Mucosa of stomach (tissue), 1 donor: ENCODE measurements at regions not wholly inside any gene's neighbourhood (a gene's known extent, or its start where the extent isn't known, plus 50 kb on each side); places are given as distances from the start of the nearest gene placed in this dataset.
A peak's percentile ranks its signal among the peaks of the same experiment; 100 is the strongest.

ENCODE experiments used
- H3K27me3 ChIP-seq: one replicate; pipeline ENCODE4 v1.7.0; 2013; ENCODE audit warnings: mild to moderate bottlenecking, low read length; ENCODE audit not compliant: control insufficient read depth, insufficient read depth
- H3K36me3 ChIP-seq: one replicate; pipeline ENCODE4 v1.7.0; 2013; ENCODE audit warnings: low read length; ENCODE audit not compliant: control insufficient read depth, insufficient read depth
- H3K4me1 ChIP-seq: one replicate; pipeline ENCODE4 v1.7.0; 2013; ENCODE audit warnings: mild to moderate bottlenecking, low read length; ENCODE audit not compliant: control insufficient read depth, insufficient read depth
- H3K4me3 ChIP-seq: one replicate; pipeline ENCODE4 v1.7.0; 2013; ENCODE audit warnings: low read length
- H3K9ac ChIP-seq: one replicate; pipeline ENCODE4 v1.7.0; 2013; ENCODE audit warnings: mild to moderate bottlenecking, low read length, moderate library complexity
- H3K9me3 ChIP-seq: one replicate; pipeline ENCODE4 v1.7.0; 2013; ENCODE audit warnings: mild to moderate bottlenecking, low read length, moderate library complexity; ENCODE audit not compliant: control insufficient read depth
- donor health status: Pancreatic carcinoma.

- Histone ChIP-seq H3K27me3 (no peaks in the 10 kb centered on the region), H3K9ac (peak overlapping the region; percentile 51), H3K4me1 (peaks cover 40% of the 10 kb centered on the region), H3K36me3 (no peaks in the 10 kb centered on the region), H3K4me3 (no peak overlapping the region), H3K9me3 (no peaks in the 10 kb centered on the region)
Measured at GRCh38 chr2:105454801-105455485, 56.1 kb upstream of the FHL2 start.

DNA sequence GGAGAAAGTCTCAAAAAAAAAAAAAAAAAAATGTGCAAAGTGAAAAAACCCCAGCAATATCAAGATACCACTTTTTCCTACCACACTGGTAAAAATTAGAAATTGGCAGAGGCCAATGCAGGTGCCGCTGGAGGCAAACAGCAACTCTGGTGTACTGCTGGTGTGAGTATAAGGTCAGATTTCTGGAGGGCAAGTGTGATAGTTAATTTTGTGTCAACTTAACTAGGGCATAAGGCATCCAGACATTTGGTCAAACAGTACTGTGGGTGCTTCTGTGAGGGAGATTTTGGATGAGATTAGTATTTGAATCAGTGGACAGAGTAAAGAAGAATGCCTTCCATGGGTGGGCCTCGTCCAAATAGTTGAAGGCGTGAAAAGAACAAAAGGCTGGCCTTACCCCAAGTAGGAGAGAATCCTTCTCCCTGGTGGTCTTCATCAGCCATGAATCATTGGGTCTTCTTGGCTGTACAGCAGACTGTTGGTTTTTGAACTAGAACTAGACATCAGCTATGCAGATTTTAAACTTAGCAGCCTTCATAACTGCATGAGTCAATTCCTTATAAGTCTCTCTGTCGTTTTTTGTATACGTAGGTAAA is 52.8 kb upstream of the FHL2 start:
- no peaks in the 10 kb centered on the region for H3K36me3 ChIP-seq
- no peaks in the 10 kb centered on the region for H3K27me3 ChIP-seq
- no peak overlapping the region for H3K9ac ChIP-seq
- H3K9me3 ChIP-seq, result no peaks in the 10 kb centered on the region
- H3K4me3 ChIP-seq, result no peak overlapping the region
- peaks cover 63% of the 10 kb centered on the region for H3K4me1 ChIP-seq

DNA sequence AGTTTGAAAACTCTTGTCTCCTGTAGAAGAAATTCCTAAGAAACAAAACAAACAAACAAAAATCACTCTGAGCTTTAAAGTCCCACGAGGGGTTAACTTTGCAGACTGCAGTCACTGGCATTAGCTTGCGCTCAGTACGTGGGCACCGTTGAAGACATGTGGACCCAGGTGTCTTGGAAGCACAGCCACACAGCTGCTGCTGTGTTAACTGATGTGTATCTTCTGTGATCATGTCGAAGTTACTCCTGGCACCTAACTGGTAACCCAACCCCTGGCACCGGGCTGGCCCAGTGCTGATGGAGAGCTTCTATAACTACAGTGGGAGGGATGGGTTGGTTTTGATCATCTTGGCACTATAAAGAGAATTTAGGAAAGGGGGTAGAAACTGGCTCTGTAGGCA is 51.6 kb upstream of the FHL2 start:
- H3K9me3 ChIP-seq, result no peaks in the 10 kb centered on the region
- H3K4me1 ChIP-seq, result peaks cover 62% of the 10 kb centered on the region

GRCh38 chr2:105449076-105449475 is 50.2 kb upstream of the FHL2 start:
- no peak overlapping the region for H3K4me3 ChIP-seq
- peak overlapping the region; percentile 14 for H3K9ac ChIP-seq
- no peaks in the 10 kb centered on the region for H3K27me3 ChIP-seq
- peaks cover 57% of the 10 kb centered on the region for H3K4me1 ChIP-seq
- H3K9me3 ChIP-seq, result no peaks in the 10 kb centered on the region
- no peaks in the 10 kb centered on the region for H3K36me3 ChIP-seq

More for the DNA sequence above, 51.6 kb upstream of the FHL2 start:
- H3K27me3 ChIP-seq, result no peaks in the 10 kb centered on the region
- H3K36me3 ChIP-seq, result no peaks in the 10 kb centered on the region
- no peak overlapping the region for H3K9ac ChIP-seq
- H3K4me3 ChIP-seq, result no peak overlapping the region
